ENCODE measurements at regions not wholly inside any gene's neighbourhood (a gene's known extent, or its start where the extent isn't known, plus 50 kb on each side); places are given as distances from the start of the nearest gene placed in this dataset.

DNA sequence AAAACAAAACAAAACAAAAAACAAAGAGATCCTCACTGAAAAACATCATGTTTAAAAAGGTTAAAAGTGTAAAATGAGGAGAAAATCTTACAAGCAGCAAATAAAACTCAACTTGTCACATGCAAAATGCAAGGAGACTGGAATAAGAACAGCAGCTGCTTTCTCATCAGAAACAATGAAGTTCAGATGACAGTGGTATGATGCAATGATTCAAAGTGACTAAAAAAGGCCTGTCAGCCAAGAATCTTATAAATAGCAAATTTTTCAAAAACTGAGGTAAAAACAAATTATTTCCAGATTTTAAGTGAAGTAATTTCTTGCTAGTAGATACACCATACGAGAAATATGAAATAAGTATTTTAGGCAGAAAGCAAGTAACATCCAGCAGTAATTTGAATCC, 68.6 kb upstream of the EPHA3 start:
- Histone ChIP-seq H4K20me1 (replicated peaks in 1 of 2; ENCODE audit: control insufficient read depth in 1 of 2, insufficient read depth in 2 of 2, low read length in 2 of 2) (no peaks in the 10 kb centered on the region), H2BK12ac (ENCODE audit: low read depth, low read length) (no peak overlapping the region), H3K36me3 (ENCODE audit: control insufficient read depth in 2 of 4, insufficient read depth in 4 of 4, low read length in 3 of 4) (no peaks in the 10 kb centered on the region), H3K79me1 (ENCODE audit: low read depth, low read length) (no peaks in the 10 kb centered on the region), H3K14ac (ENCODE audit: insufficient read length) (no peak overlapping the region), H2BK120ac (replicated peaks; ENCODE audit: low read depth, low read length) (no peak overlapping the region), H3K9me3 (ENCODE audit: insufficient read depth in 2 of 2, low read depth in 1 of 2, low read length in 1 of 2) (peaks cover 6 to 8% of the 10 kb centered on the region in 2 experiments; a peak in 2 of 4 replicates), H2AFZ (ENCODE audit: low read length) (no peak overlapping the region; the same call in 1 of the 2 replicates), H2BK5ac (ENCODE audit: low read depth, low read length) (no peak overlapping the region), H4K91ac (replicated peaks; ENCODE audit: insufficient read length, low read length) (no peak overlapping the region), H4K8ac (ENCODE audit: extremely low read depth, insufficient read depth, low read length) (no peak overlapping the region), H2AK5ac (ENCODE audit: low read depth, low read length) (no peak overlapping the region), H3K27ac (ENCODE audit: low read depth, low read length) (no peak overlapping the region), H3K18ac (ENCODE audit: extremely low read depth, low read length) (no peak overlapping the region), H3K27me3 (replicated peaks in 1 of 4; ENCODE audit: control insufficient read depth in 3 of 4, extremely low read depth in 1 of 4, insufficient read depth in 3 of 4, low read length in 3 of 4) (no peaks in the 10 kb centered on the region), H3K4me3 (ENCODE audit: extremely low read depth in 1 of 4, insufficient read depth in 2 of 4, low read depth in 3 of 4, low read length in 4 of 4) (no peak overlapping the region), H3K9ac (replicated peaks in 1 of 4; ENCODE audit: extremely low read depth in 1 of 4, low read depth in 3 of 4, low read length in 3 of 4) (no peak overlapping the region), H3K4me2 (ENCODE audit: insufficient read depth in 1 of 2, low read depth in 2 of 2, low read length in 2 of 2) (no peak overlapping the region), H3K4ac (replicated peaks; ENCODE audit: insufficient read length, low read depth, low read length) (no peak overlapping the region), H4K5ac (ENCODE audit: insufficient read length, low read depth, low read length) (no peak overlapping the region), H2BK15ac (ENCODE audit: low read length) (no peak overlapping the region), H3K79me2 (ENCODE audit: control insufficient read depth in 1 of 2, insufficient read depth in 2 of 2, low read length in 2 of 2) (no peaks in the 10 kb centered on the region), H3K56ac (replicated peaks; ENCODE audit: insufficient read length, low read depth, low read length) (no peak overlapping the region), H3K4me1 (replicated peaks in 1 of 4; ENCODE audit: control insufficient read depth in 3 of 4, insufficient read depth in 4 of 4, low read length in 3 of 4) (no peaks in the 10 kb centered on the region), H3K23ac (ENCODE audit: insufficient read length) (no peak overlapping the region), H3K23me2 (ENCODE audit: low read depth, low read length) (no peaks in the 10 kb centered on the region), H2BK20ac (ENCODE audit: low read length) (no peak overlapping the region)
- FAIRE-seq (no peak), DNase-seq (ENCODE audit: low read depth in 1 of 2, low spot score in 2 of 2) (no peak)
- 84% methylated on average over 1 of the region's 1 CpG; no CpG with 5 or more reads in 1 of the 2 experiments for WGBS, 2 experiments (ENCODE audit: extremely low coverage in 1 of 2, insufficient coverage in 1 of 2, insufficient read length in 1 of 2, insufficient replicate concordance in 2 of 2, low coverage in 1 of 2, low lambda C conversion rate in 2 of 2, missing lambda C conversion rate in 1 of 2)
- POLR2A ChIA-PET (ENCODE audit: partially characterized antibody), result no interaction called here
- TF ChIP-seq CBX5 (IDR thresholded peaks at IDR 0.05; ENCODE audit: low read depth, low read length), result no peak
- peak; percentile 34; the same call in 1 of the 2 replicates for TF ChIP-seq CEBPB (IDR thresholded peaks at IDR 0.05; ENCODE audit: low read depth, low read length)
- TF ChIP-seq BRCA1 (IDR thresholded peaks at IDR 0.05; ENCODE audit: low read depth, low read length), result no peak
- no peak for TF ChIP-seq JUND (IDR thresholded peaks at IDR 0.05; ENCODE audit: low read length)
- TF ChIP-seq RXRA (IDR thresholded peaks at IDR 0.05; ENCODE audit: insufficient read depth, low read depth, low read length), result no peak
- CTCF ChIA-PET (ENCODE audit: partially characterized antibody), result no interaction called here

Data from H1 (cell line).